Heart left ventricle (tissue), 13 donors: ENCODE measurements at regions not wholly inside any gene's neighbourhood (a gene's known extent, or its start where the extent isn't known, plus 50 kb on each side); places are given as distances from the start of the nearest gene placed in this dataset.

Source experiments
- CTCF ChIP-seq, 12 donors: fragments of 200-600 bp; sonication (generic) in 4 of 12; IDR thresholded peaks; one replicate each; pipeline versions ENCODE4 v1.5.0 to v1.8.0; 2018 to 2022; ENCODE audit warnings: antibody characterized with exemption in 12 of 12, mild to moderate bottlenecking in 5 of 12
- POLR2A ChIP-seq, 2 donors: fragments of 450-650 bp; IDR thresholded peaks; one replicate each; pipeline ENCODE4 v1.6.1; 2017; ENCODE audit warnings: antibody characterized with exemption in 2 of 2, mild to moderate bottlenecking in 2 of 2, moderate library complexity in 2 of 2
- donor health status: ischemic (EF 13 %, LVEDD 7.1; RV severe dilation, severe dysfunction).
- donor health status: DM: no; HTN: yes; CAD: no.
- donor health status: DM: no; HTN: no; CAD: no.
- donor health status: ischemic (EF 25% LVEDD 6.9; RV normal size, moderate dysfunction).
- donor health status: ischemic (EF 25% LVEDD 5.7; RV mildly dilated, moderate dysfunction).
- donor health status: ischemic (EF 35%, LVEDD 5.7; RV mildly dilated, moderate dysfunction).
- donor health status: nonischemic (EF 11% LVEDD 7.7; RV severe dilation, severe dysfunction).
- donor health status: DM: yes; HTN: yes; CAD: no.
- donor health status: PGD.
- donor health status: ischemic (EF 29% LVEDD 5.4; RV normal size, mild dysfunction).
- donor health status: nonischemic (EF 23%, LVEDD 6.1; RV moderate dilation, normal function).

DNA sequence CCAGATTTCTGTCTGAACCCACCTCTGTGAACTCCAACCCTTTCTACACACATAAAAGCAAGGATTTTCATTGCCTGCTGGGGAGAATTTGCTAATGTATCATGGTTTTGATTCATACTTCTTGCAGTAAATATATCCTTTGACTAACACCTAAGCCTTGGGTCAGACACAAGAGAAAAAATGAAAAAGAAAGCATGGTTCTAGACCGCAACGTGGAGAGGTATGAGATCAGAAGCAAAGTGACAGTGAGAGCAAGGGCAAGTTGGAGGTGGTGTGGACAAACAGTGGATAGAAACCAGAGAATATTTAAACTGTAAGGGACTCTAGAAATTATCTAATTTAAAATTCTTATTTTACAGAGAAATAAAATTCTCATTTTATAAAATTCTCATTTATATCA is 212.9 kb upstream of the SEMA6A start:
- no peak for TF ChIP-seq POLR2A (IDR thresholded peaks at IDR 0.05)
- no peak for TF ChIP-seq CTCF (IDR thresholded peaks at IDR 0.05)
